ENCODE measurements at regions not wholly inside any gene's neighbourhood (a gene's known extent, or its start where the extent isn't known, plus 50 kb on each side); places are given as distances from the start of the nearest gene placed in this dataset.

GRCh38 chr12:127148318-127148717, 1118.7 kb upstream of the TMEM132C start:
- TF ChIP-seq EGR1 (IDR thresholded peaks at IDR 0.05), result no peak
- no peak for TF ChIP-seq YY1 (IDR thresholded peaks at IDR 0.05; ENCODE audit: low read depth)
- no peak for TF ChIP-seq REST (IDR thresholded peaks at IDR 0.05; ENCODE audit: low read depth)
- no peak for TF ChIP-seq EP300 (IDR thresholded peaks at IDR 0.05; ENCODE audit: borderline replicate concordance)
